NCI-H82 treated with DMSO at 0.1 percent for 48 hours (cell line): ENCODE measurements at regions not wholly inside any gene's neighbourhood (a gene's known extent, or its start where the extent isn't known, plus 50 kb on each side); places are given as distances from the start of the nearest gene placed in this dataset.

Source experiments
- DNase-seq: peaks from one replicate; lab custom pipeline; 2025; ENCODE audit not compliant: unreplicated experiment; lab: John Stamatoyannopoulos, UW

GRCh38 chr2:22634167-22634566 is 750.8 kb upstream of the KLHL29 start:
- DNase-seq = peak; percentile 73

GRCh38 chr2:22656426-22656825 is 728.6 kb upstream of the KLHL29 start:
- no peak for DNase-seq

GRCh38 chr2:22673529-22673928 is 711.5 kb upstream of the KLHL29 start:
- DNase-seq = no peak

GRCh38 chr2:22683914-22684313 is 701.1 kb upstream of the KLHL29 start:
- DNase-seq = no peak

GRCh38 chr2:22690096-22690495 is 694.9 kb upstream of the KLHL29 start:
- DNase-seq = no peak

- DNase-seq = no peak
Measured at GRCh38 chr2:22691666-22692065, 693.3 kb upstream of the KLHL29 start.

- DNase-seq = no peak
Measured at GRCh38 chr2:22692746-22693145, 692.2 kb upstream of the KLHL29 start.

GRCh38 chr2:22694300-22694699 is 690.7 kb upstream of the KLHL29 start:
- no peak for DNase-seq

- no peak for DNase-seq
Measured at GRCh38 chr2:22694856-22695255, 690.1 kb upstream of the KLHL29 start.

- no peak for DNase-seq
Measured at GRCh38 chr2:22697054-22697788, 687.8 kb upstream of the KLHL29 start.

GRCh38 chr2:22701561-22702160 is 683.3 kb upstream of the KLHL29 start:
- DNase-seq = no peak

- no peak for DNase-seq
Measured at GRCh38 chr2:22703286-22703920, 681.6 kb upstream of the KLHL29 start.

GRCh38 chr2:22719396-22719795 is 665.6 kb upstream of the KLHL29 start:
- DNase-seq = no peak

- no peak for DNase-seq
Measured at GRCh38 chr2:22729466-22729865, 655.5 kb upstream of the KLHL29 start.

- no peak for DNase-seq
Measured at GRCh38 chr2:22734373-22735045, 650.5 kb upstream of the KLHL29 start.

GRCh38 chr2:22737144-22737543 is 647.8 kb upstream of the KLHL29 start:
- DNase-seq = no peak

- no peak for DNase-seq
Measured at GRCh38 chr2:22741216-22741615, 643.8 kb upstream of the KLHL29 start.

- DNase-seq = no peak
Measured at GRCh38 chr2:22748909-22749308, 636.1 kb upstream of the KLHL29 start.

- peak; percentile 58 for DNase-seq
Measured at GRCh38 chr2:22753476-22753875, 631.5 kb upstream of the KLHL29 start.

- DNase-seq = peak; percentile 90
Measured at GRCh38 chr2:22756276-22757043, 628.5 kb upstream of the KLHL29 start.

- DNase-seq = no peak
Measured at GRCh38 chr2:22769497-22769896, 615.5 kb upstream of the KLHL29 start.
